Activated CD8-positive, alpha-beta T cell treated with anti-CD3 and anti-CD28 coated beads, Interleukin-2, amount 10 ng/mL, durations not matched to agents 7 days and 5 days (primary cell): ENCODE measurements at regions not wholly inside any gene's neighbourhood (a gene's known extent, or its start where the extent isn't known, plus 50 kb on each side); places are given as distances from the start of the nearest gene placed in this dataset.
"Not testable (repeated sequence)": the region's sequence is repeated elsewhere in the genome, so short reads cannot be mapped to it uniquely, and the experiment has no call there.

ENCODE experiments used
- ATAC-seq: fragments of 150-1000 bp; cut with Tn5 transposase; one replicate; pipeline ENCODE4 v1.10.0; 2021; ENCODE audit warnings: moderate library complexity
- CTCF ChIA-PET: fragments of 350-600 bp; sonication (Branson Sonifier 250); formaldehyde crosslinking; loops from one replicate; lab custom pipeline; 2021; ENCODE audit warnings: antibody characterized with exemption; lab: Charles Lee
- POLR2A ChIA-PET: fragments of 350-600 bp; sonication (Branson Sonifier 250); formaldehyde crosslinking; loops from one replicate; lab custom pipeline; 2021; ENCODE audit warnings: antibody characterized with exemption; lab: Charles Lee
- DNase-seq: peaks from one replicate; pipeline ENCODE4 v3.0.0-alpha.2; 2020
- H3K27ac Mint-ChIP-seq: one replicate; pipeline ENCODE4 v1.8.0; 2021; ENCODE audit warnings: mild to moderate bottlenecking, mixed read lengths
- H3K27me3 Mint-ChIP-seq: one replicate; pipeline ENCODE4 v1.8.0; 2021; ENCODE audit warnings: low read depth, mixed read lengths
- H3K36me3 Mint-ChIP-seq: one replicate; pipeline ENCODE4 v1.8.0; 2021; ENCODE audit warnings: low read depth, mixed read lengths
- H3K4me1 Mint-ChIP-seq: one replicate; pipeline ENCODE4 v1.8.0; 2021; ENCODE audit warnings: low read depth, mixed read lengths
- H3K4me3 Mint-ChIP-seq: one replicate; pipeline ENCODE4 v1.8.0; 2021; ENCODE audit warnings: mild to moderate bottlenecking, mixed read lengths
- H3K9me3 Mint-ChIP-seq: one replicate; pipeline ENCODE4 v1.8.0; 2022; ENCODE audit warnings: mixed read lengths; ENCODE audit not compliant: insufficient read depth

GRCh38 chr11:115611343-115611742, 107.1 kb upstream of the CADM1 start:
- ATAC-seq, result no peak
- Mint-ChIP-seq H3K27me3 (no peaks in the 10 kb centered on the region), H3K27ac (no peak overlapping the region), H3K9me3 (no peaks in the 10 kb centered on the region), H3K4me1 (no peaks in the 10 kb centered on the region), H3K36me3 (no peaks in the 10 kb centered on the region), H3K4me3 (no peak overlapping the region)
- ChIA-PET CTCF (no interaction called here), POLR2A (no interaction called here)
- DNase-seq, result no peak

GRCh38 chr11:115610908-115611307, 106.7 kb upstream of the CADM1 start:
- no peaks in the 10 kb centered on the region for H3K27me3 Mint-ChIP-seq
- H3K9me3 Mint-ChIP-seq, result no peaks in the 10 kb centered on the region
- CTCF ChIA-PET, result no interaction called here
- no peak for DNase-seq
- H3K4me3 Mint-ChIP-seq, result no peak overlapping the region
- no peaks in the 10 kb centered on the region for H3K36me3 Mint-ChIP-seq
- POLR2A ChIA-PET, result no interaction called here
- no peaks in the 10 kb centered on the region for H3K4me1 Mint-ChIP-seq
- ATAC-seq, result no peak
- no peak overlapping the region for H3K27ac Mint-ChIP-seq

GRCh38 chr11:115610234-115610633, 106.0 kb upstream of the CADM1 start:
- H3K4me1 Mint-ChIP-seq, H3K4me3 Mint-ChIP-seq, CTCF ChIA-PET, H3K9me3 Mint-ChIP-seq, ATAC-seq, POLR2A ChIA-PET, H3K36me3 Mint-ChIP-seq, H3K27ac Mint-ChIP-seq, H3K27me3 Mint-ChIP-seq, DNase-seq: not testable (repeated sequence)

- no peak for DNase-seq
- no peak for ATAC-seq
- ChIA-PET POLR2A (no interaction called here), CTCF (no interaction called here)
- Mint-ChIP-seq H3K9me3 (no peaks in the 10 kb centered on the region), H3K4me3 (no peak overlapping the region), H3K36me3 (no peaks in the 10 kb centered on the region), H3K27ac (no peak overlapping the region), H3K27me3 (no peaks in the 10 kb centered on the region), H3K4me1 (no peaks in the 10 kb centered on the region)
Measured at GRCh38 chr11:115608976-115609375, 104.8 kb upstream of the CADM1 start.

GRCh38 chr11:115607621-115608221, 103.5 kb upstream of the CADM1 start:
- POLR2A ChIA-PET, result no interaction called here
- Mint-ChIP-seq H3K4me3 (no peak overlapping the region), H3K36me3 (no peaks in the 10 kb centered on the region), H3K4me1 (no peaks in the 10 kb centered on the region), H3K27ac (no peak overlapping the region), H3K27me3 (no peaks in the 10 kb centered on the region), H3K9me3 (no peaks in the 10 kb centered on the region)
- CTCF ChIA-PET, result no interaction called here
- ATAC-seq (no peak), DNase-seq (no peak)

- H3K9me3 Mint-ChIP-seq, result no peaks in the 10 kb centered on the region
- no peaks in the 10 kb centered on the region for H3K27me3 Mint-ChIP-seq
- no peaks in the 10 kb centered on the region for H3K36me3 Mint-ChIP-seq
- ChIA-PET CTCF (no interaction called here), POLR2A (no interaction called here)
- DNase-seq, result no peak
- ATAC-seq, result no peak
- no peak overlapping the region for H3K27ac Mint-ChIP-seq
- H3K4me1 Mint-ChIP-seq, result no peaks in the 10 kb centered on the region
- H3K4me3 Mint-ChIP-seq, result no peak overlapping the region
Measured at GRCh38 chr11:115606498-115607220, 102.4 kb upstream of the CADM1 start.

- no peak overlapping the region for H3K27ac Mint-ChIP-seq
- DNase-seq (no peak), ATAC-seq (no peak)
- no peak overlapping the region for H3K4me3 Mint-ChIP-seq
- H3K36me3 Mint-ChIP-seq, result no peaks in the 10 kb centered on the region
- ChIA-PET POLR2A (no interaction called here), CTCF (no interaction called here)
- H3K9me3 Mint-ChIP-seq, result no peaks in the 10 kb centered on the region
- H3K4me1 Mint-ChIP-seq, result no peaks in the 10 kb centered on the region
- no peaks in the 10 kb centered on the region for H3K27me3 Mint-ChIP-seq
Measured at GRCh38 chr11:115605871-115606497, 101.8 kb upstream of the CADM1 start.

- not testable (repeated sequence) for H3K4me1 Mint-ChIP-seq, ATAC-seq
Measured at GRCh38 chr11:115605397-115605796, 101.2 kb upstream of the CADM1 start.

GRCh38 chr11:115599125-115599524, 94.9 kb upstream of the CADM1 start:
- Mint-ChIP-seq H3K9me3 (no peaks in the 10 kb centered on the region), H3K36me3 (no peaks in the 10 kb centered on the region), H3K27ac (no peak overlapping the region), H3K27me3 (no peaks in the 10 kb centered on the region), H3K4me1 (no peaks in the 10 kb centered on the region), H3K4me3 (no peak overlapping the region)
- no peak for DNase-seq
- CTCF ChIA-PET, result no interaction called here
- no peak for ATAC-seq
- POLR2A ChIA-PET, result no interaction called here

More at GRCh38 chr11:115605397-115605796, 101.2 kb upstream of the CADM1 start:
- CTCF ChIA-PET, H3K27ac Mint-ChIP-seq, H3K36me3 Mint-ChIP-seq, H3K9me3 Mint-ChIP-seq, H3K4me3 Mint-ChIP-seq, POLR2A ChIA-PET, H3K27me3 Mint-ChIP-seq, DNase-seq: not testable (repeated sequence)

GRCh38 chr11:115598257-115598901, 94.2 kb upstream of the CADM1 start:
- DNase-seq (no peak), ATAC-seq (no peak)
- ChIA-PET CTCF (no interaction called here), POLR2A (no interaction called here)
- Mint-ChIP-seq H3K9me3 (no peaks in the 10 kb centered on the region), H3K4me1 (no peaks in the 10 kb centered on the region), H3K4me3 (no peak overlapping the region), H3K36me3 (no peaks in the 10 kb centered on the region), H3K27me3 (no peaks in the 10 kb centered on the region), H3K27ac (no peak overlapping the region)

- no peak for ATAC-seq
Measured at GRCh38 chr11:115591380-115591779, 87.2 kb upstream of the CADM1 start.

GRCh38 chr11:115590254-115590653, 86.0 kb upstream of the CADM1 start:
- CTCF ChIA-PET, result no interaction called here
- POLR2A ChIA-PET, result no interaction called here
- H3K36me3 Mint-ChIP-seq, result no peaks in the 10 kb centered on the region
- no peaks in the 10 kb centered on the region for H3K9me3 Mint-ChIP-seq
- H3K27me3 Mint-ChIP-seq, result no peaks in the 10 kb centered on the region
- ATAC-seq (no peak), DNase-seq (no peak)
- no peak overlapping the region for H3K4me3 Mint-ChIP-seq
- H3K4me1 Mint-ChIP-seq, result no peaks in the 10 kb centered on the region
- no peak overlapping the region for H3K27ac Mint-ChIP-seq

More at GRCh38 chr11:115591380-115591779, 87.2 kb upstream of the CADM1 start:
- H3K36me3 Mint-ChIP-seq, result no peaks in the 10 kb centered on the region
- no peak overlapping the region for H3K27ac Mint-ChIP-seq
- H3K4me3 Mint-ChIP-seq, result no peak overlapping the region
- H3K9me3 Mint-ChIP-seq, result no peaks in the 10 kb centered on the region
- H3K4me1 Mint-ChIP-seq, result no peaks in the 10 kb centered on the region
- ChIA-PET CTCF (no interaction called here), POLR2A (no interaction called here)
- DNase-seq, result no peak
- no peaks in the 10 kb centered on the region for H3K27me3 Mint-ChIP-seq
